Inferior parietal cortex (tissue), 1 donor: ENCODE measurements at regions not wholly inside any gene's neighbourhood (a gene's known extent, or its start where the extent isn't known, plus 50 kb on each side); places are given as distances from the start of the nearest gene placed in this dataset.
"Not testable (repeated sequence)": the region's sequence is repeated elsewhere in the genome, so short reads cannot be mapped to it uniquely, and the experiment has no call there.

ENCODE experiments used
- DNase-seq: peaks from one replicate; pipeline ENCODE4 v3.0.0-alpha.2; 2016; ENCODE audit errors: extremely low spot score

DNA sequence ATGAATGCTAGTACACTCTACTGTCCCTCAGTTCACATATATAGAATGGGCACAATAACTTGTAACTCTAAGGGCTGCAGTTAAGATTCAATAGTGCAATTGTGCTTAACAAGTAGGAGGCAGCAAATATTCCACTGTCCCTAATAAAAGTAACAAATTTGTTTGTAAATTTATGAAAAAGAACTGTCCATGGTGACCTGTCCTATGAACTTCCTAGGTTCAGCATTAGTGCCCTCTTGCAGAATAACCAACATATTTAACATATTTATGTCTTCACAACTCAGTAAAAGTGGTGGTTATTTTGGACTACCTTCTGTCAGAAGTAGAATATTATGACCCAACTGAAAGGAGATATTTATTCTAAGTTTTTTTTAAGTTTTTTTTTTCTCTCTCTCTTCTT, 327.8 kb downstream of the CENPW start:
- no peak for DNase-seq

DNA sequence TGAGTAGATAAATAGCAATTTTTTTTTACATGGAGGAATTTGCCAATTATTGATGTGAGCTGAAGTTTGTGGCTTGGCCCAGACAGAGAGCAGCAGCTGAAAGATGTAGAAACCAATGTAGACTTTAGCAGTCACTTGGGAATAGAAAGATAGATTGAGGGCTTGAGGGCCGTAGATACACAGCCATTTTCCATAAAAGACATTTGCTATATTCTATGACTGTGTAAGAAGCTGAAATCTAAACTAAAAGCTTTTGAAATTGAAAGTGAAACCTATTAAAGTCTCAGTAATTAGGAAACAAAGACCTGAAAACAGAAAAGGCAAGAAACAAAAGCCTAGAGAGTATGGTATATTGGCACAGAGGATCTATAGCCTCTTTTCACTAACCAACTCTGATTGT, 332.7 kb downstream of the CENPW start:
- DNase-seq = no peak

DNA sequence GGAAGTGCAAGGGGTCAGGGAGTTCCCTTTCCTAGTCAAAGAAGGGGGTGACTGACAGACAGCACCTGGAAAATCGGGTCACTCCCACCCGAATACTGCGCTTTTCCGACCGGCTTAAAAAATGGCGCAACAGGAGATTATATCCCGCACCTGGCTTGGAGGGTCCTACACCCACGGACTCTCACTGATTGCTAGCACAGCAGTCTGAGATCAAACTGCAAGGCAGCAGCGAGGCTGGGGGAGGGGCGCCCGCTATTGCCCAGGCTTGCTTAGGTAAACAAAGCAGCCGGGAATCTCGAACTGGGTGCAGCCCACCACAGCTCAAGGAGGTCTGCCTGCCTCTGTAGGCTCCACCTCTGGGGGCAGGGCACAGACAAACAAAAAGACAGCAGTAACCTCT, 333.8 kb downstream of the CENPW start:
- not testable (repeated sequence) for DNase-seq

DNA sequence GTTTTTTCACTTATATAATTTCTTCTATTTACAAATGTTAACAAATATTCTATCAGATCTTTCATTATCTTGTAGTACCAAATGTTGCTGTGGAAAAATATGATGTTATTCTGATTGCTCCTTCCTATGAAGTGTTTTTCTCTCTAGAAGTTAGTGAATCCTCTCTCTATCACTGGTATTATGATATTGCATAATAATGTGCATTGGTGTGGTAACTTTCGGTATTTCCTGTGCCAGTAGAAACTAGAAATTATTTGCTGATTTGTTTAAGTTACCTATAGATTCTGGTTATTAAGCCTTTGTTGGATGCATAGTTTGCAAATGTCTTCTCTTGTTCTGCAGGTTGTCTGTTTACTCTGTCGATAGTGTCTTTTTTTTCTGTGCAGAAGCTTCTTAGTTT, 342.5 kb downstream of the CENPW start:
- DNase-seq = no peak

- no peak for DNase-seq
These were observed 345.3 kb downstream of the CENPW start for GRCh38 chr6:126685182-126685581.

- no peak for DNase-seq
These were observed 357.2 kb downstream of the CENPW start for GRCh38 chr6:126696921-126697693.

DNA sequence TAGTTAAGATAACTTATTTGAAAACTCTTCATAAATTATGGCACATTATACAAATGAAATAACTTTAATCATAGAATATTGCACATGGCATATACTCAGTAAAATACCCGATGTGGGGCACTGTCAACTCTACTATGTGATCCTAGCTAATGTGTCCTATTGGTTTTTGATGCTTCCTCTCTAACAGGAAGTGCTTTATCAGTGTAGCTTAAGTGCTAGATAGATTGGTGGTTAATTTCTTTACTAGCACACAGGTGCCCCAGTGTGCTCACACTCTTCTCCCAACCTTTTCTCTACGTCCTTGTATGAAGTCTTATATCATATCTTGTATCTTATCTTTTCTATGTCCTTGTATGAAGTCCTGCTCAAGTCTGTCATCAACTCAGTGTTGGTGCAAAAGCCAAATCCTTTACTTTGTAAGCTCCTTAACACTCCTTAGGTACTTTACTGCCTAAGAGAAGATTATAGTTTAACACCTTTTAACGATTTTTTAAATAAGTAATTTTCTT, 358.9 kb downstream of the CENPW start:
- no peak for DNase-seq

DNA sequence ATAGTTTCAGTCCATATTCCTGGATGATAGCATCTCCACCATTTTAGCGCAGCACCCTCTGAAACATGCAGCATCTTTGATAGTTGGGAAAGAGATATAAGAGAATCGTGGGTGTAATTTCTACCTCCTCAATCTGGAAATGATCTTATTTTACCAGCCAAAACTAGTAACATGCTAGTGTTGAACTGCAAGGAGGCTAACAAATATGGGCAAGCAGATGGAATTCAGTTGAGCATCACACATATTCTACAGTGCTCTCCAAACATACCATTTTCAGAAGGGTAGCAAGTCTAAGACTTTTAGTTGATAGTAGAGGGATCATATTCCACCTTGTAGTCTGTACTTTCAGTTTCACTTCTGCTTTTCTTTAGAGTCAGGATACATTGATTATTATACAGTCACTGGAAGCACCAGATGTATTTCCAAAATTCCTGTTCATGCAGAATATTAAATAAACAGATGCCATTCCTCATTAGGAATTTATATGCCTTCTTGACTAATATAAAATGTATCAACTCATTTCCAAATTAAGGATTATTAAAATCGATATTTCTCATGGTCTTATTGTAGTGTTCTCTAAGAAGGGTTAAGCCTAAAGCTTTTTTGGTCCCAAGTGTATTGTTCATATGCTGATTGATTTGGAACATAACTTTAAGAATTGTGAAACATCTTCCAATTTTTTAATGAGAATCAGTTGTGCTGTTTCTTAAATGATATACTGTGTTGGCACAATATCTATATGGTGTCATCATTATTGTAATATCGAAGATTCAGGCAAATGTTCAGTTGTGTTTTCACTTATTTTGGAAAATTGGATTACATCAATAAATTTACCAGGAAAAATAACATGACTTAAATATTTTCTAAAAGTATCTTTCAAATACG, 362.0 kb downstream of the CENPW start:
- DNase-seq = no peak

DNA sequence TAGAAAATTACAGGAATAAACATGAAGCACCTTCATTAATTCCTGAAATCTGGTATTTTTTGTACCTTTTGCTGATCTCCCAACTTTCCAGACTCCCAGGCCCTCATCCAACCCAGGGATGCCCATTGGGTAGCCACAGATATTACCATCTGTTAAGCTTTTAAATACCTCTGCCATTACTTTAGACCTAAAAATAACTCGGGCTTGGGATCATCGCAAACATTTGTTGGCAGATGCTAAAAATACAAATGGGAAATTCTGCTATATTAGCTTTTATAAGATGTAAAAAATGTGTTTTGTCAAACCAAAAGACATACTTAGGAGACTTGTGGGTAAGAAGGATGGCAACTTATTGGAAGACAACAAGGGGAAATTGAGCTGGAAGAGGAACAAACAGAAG, 376.1 kb downstream of the CENPW start:
- DNase-seq = no peak

GRCh38 chr6:126716826-126717509, 377.1 kb downstream of the CENPW start:
- DNase-seq = no peak

DNA sequence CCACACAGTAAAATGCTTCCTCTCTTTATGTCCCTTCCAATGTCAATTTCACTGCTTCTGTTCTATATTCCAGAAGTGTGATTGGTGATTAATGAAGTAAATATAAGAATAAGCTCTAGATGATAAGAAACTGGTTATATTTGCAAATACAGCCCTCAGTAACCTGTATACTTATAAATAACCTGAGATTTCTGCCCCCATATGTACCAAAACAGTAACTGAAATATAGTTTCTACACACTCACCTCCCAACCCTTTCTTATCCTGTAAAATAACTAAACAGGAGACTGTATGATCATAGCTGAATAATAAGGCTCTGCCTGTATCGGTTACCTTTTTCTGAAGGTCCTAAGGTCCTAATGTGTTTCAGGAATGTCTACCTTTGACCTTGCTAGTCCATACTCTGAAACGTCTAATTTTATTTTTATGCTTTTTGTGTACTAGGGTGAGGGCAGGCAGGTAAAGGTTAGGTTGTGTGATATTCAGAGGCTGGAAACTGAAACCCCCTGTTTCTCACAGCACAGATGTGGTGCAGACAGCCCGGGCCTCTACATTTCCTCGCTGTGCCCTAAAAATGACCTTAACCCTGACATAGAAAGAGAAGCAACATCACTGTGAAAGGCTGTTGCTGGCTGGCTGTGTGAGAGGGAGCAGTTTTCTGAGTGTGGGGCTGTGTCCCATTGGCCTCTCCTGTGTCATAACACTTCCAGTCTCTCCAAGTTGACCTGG, 378.8 kb downstream of the CENPW start:
- no peak for DNase-seq

GRCh38 chr6:126720304-126720703, 380.4 kb downstream of the CENPW start:
- DNase-seq = no peak

DNA sequence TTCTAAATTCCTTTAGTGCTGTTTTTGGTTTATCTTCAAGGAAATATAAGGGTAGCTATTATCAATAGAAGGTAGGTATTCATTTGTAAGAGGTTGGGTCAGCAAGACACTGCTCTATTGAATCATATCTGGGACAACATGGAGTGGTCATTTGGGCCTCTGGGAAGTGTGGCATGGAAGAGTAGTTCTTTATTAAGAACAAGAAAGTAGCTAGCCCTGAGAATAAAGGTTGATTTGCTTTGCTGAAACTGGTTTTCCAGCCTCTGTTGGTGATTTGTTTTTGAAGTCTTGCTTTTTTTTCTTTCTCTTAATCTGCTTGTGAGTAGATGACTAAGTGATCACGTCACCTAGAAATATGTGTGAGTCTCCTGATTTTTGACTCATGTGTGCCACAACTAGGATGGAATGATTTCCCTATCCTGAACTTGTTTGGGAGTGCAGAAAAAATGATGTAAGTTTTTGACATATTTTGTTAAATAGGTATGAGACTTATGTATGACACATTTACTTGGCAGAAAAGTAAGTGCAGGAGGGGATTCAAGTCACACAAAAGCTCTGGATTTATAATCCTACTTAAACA, 381.8 kb downstream of the CENPW start:
- DNase-seq = no peak

DNA sequence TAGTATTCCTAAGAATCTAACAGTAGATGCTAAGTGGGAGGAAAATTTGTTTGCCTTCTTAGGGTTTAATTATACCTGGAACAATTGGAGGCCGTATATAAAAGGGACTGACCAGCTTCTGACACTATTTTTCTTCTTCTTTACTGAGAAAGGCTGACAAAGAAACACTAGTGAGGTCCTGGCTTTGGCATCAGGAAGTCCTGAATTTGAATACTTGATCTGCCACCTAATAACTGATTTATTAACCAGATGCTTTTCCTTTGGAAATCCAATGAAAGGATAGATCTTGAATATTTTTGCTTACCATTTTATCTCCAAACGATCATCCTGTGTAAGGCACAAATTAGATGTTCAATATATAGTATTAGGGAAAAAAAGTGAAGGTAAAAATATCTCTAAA, 382.5 kb downstream of the CENPW start:
- no peak for DNase-seq

- no peak for DNase-seq
These were observed 383.7 kb downstream of the CENPW start for GRCh38 chr6:126723541-126724170.

- DNase-seq = no peak
These were observed 384.9 kb downstream of the CENPW start for GRCh38 chr6:126724821-126725220.

GRCh38 chr6:126726454-126726853, 386.5 kb downstream of the CENPW start:
- not testable (repeated sequence) for DNase-seq

- no peak for DNase-seq
These were observed 380.3 kb upstream of the RSPO3 start for GRCh38 chr6:126738146-126738545.

DNA sequence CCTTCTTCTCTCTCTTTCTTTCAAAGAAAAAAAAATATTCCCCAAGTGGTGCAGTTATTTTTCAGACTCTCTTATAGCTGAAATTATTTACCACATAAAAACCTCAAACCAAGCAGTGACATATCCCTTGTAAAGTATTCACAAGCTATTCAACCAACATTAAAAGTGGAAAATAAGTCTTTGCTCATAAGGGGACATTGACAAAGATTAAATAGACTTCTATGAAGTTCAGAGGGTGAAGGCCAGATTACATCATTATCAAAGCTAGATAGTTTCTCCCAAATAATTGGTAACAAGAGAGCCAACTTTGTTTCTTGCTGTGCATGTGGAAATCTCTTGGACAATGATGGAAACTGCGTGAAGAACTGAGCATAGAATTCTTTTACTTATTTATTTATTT, 379.8 kb upstream of the RSPO3 start:
- no peak for DNase-seq

- DNase-seq = no peak
These were observed 375.4 kb upstream of the RSPO3 start for GRCh38 chr6:126743076-126743475.
